Neural progenitor cell (in vitro differentiated cells): ENCODE measurements at regions not wholly inside any gene's neighbourhood (a gene's known extent, or its start where the extent isn't known, plus 50 kb on each side); places are given as distances from the start of the nearest gene placed in this dataset.

ENCODE experiments used
- DNase-seq: peaks from one replicate; pipeline ENCODE4 v3.0.0-alpha.2; 2016; ENCODE audit warnings: low spot score
- H2AFZ ChIP-seq: fragments of 200-600 bp; sonication (generic); replicated peaks from 2 replicates; pipeline ENCODE4 v1.6.1; 2016; ENCODE audit warnings: antibody characterized with exemption
- H3F3A ChIP-seq: fragments of 200-600 bp; sonication (generic); 2 replicates; pipeline ENCODE4 v1.6.1; 2016; ENCODE audit warnings: antibody characterized with exemption, low read depth
- H3K27ac ChIP-seq: fragments of 200-600 bp; sonication (generic); 2 replicates; pipeline ENCODE4 v1.5.1; 2016; ENCODE audit warnings: mild to moderate bottlenecking
- H3K27me3 ChIP-seq: fragments of 200-600 bp; sonication (generic); 2 replicates; pipeline ENCODE4 v1.6.1; 2016; ENCODE audit warnings: mild to moderate bottlenecking, moderate library complexity
- H3K36me3 ChIP-seq: fragments of 200-600 bp; sonication (generic); 2 replicates; pipeline ENCODE4 v1.5.1; 2016
- H3K4me1 ChIP-seq: fragments of 200-600 bp; sonication (generic); 2 replicates; pipeline ENCODE4 v1.6.1; 2016; ENCODE audit warnings: mixed run types
- H3K4me2 ChIP-seq: fragments of 200-600 bp; sonication (generic); 2 replicates; pipeline ENCODE4 v1.6.1; 2016
- H3K4me3 ChIP-seq: fragments of 200-600 bp; sonication (generic); 2 replicates; pipeline ENCODE4 v1.5.1; 2016
- H3K79me2 ChIP-seq: fragments of 200-600 bp; sonication (generic); 2 replicates; pipeline ENCODE4 v1.6.1; 2016; ENCODE audit warnings: low read depth
- H3K9ac ChIP-seq: fragments of 200-600 bp; sonication (generic); 2 replicates; pipeline ENCODE4 v1.6.1; 2016
- H3K9me3 ChIP-seq: fragments of 200-600 bp; sonication (generic); 2 replicates; pipeline ENCODE4 v1.5.1; 2016; ENCODE audit warnings: low read depth
- H4K20me1 ChIP-seq: fragments of 200-600 bp; sonication (generic); 2 replicates; pipeline ENCODE4 v1.6.1; 2016; ENCODE audit warnings: low read depth
- H3K27ac Mint-ChIP-seq: 3 replicates; pipeline ENCODE4 v1.8.0; 2021; ENCODE audit warnings: mixed read lengths
- H3K27me3 Mint-ChIP-seq: 2 replicates; pipeline ENCODE4 v1.8.0; 2022; ENCODE audit warnings: low read depth, mild to moderate bottlenecking, inconsistent platforms, moderate library complexity, mixed read lengths; ENCODE audit not compliant: insufficient read depth
- H3K36me3 Mint-ChIP-seq: 3 replicates; pipeline ENCODE4 v1.8.0; 2021; ENCODE audit warnings: mixed read lengths
- H3K4me1 Mint-ChIP-seq: 3 replicates; pipeline ENCODE4 v1.8.0; 2021; ENCODE audit warnings: mixed read lengths
- H3K4me3 Mint-ChIP-seq: 3 replicates; pipeline ENCODE4 v1.8.0; 2021; ENCODE audit warnings: mild to moderate bottlenecking, moderate library complexity, mixed read lengths
- H3K9me3 Mint-ChIP-seq: 3 replicates; pipeline ENCODE4 v1.8.0; 2020; ENCODE audit warnings: mixed read lengths
- CTCF ChIP-seq: fragments of 200-600 bp; sonication (generic); IDR thresholded peaks from 2 replicates; pipeline ENCODE4 v1.5.1; 2017; ENCODE audit warnings: antibody characterized with exemption, mild to moderate bottlenecking
- EZH2 ChIP-seq: fragments of 200-600 bp; sonication (generic); IDR thresholded peaks from 2 replicates; pipeline ENCODE4 v1.6.1; 2017; ENCODE audit warnings: antibody characterized with exemption, mild to moderate bottlenecking, moderate library complexity
- EZH2phosphoT487 ChIP-seq: fragments of 200-600 bp; sonication (generic); IDR thresholded peaks from 2 replicates; pipeline ENCODE4 v1.6.1; 2017; ENCODE audit warnings: antibody characterized with exemption

GRCh38 chr14:42469637-42470426, 863.2 kb downstream of the LRFN5 start:
- H3K4me3 ChIP-seq = no peak overlapping the region
- no peak overlapping the region for H3K4me3 Mint-ChIP-seq
- H3K4me1 Mint-ChIP-seq = no peaks in the 10 kb centered on the region
- no peaks in the 10 kb centered on the region for H3K27me3 ChIP-seq
- H3K27ac Mint-ChIP-seq = no peak overlapping the region
- H3K79me2 ChIP-seq = no peaks in the 10 kb centered on the region
- H4K20me1 ChIP-seq = no peaks in the 10 kb centered on the region
- DNase-seq = no peak
- no peaks in the 10 kb centered on the region for H3K36me3 Mint-ChIP-seq
- H3K27me3 Mint-ChIP-seq = no peaks in the 10 kb centered on the region
- H3K9me3 ChIP-seq = no peaks in the 10 kb centered on the region
- H3K4me1 ChIP-seq = no peaks in the 10 kb centered on the region
- H3K4me2 ChIP-seq = no peak overlapping the region
- no peaks in the 10 kb centered on the region for H3F3A ChIP-seq
- no peaks in the 10 kb centered on the region for H3K36me3 ChIP-seq
- TF ChIP-seq EZH2phosphoT487 (no peak), EZH2 (no peak), CTCF (no peak)
- H2AFZ ChIP-seq = no peak overlapping the region
- no peaks in the 10 kb centered on the region for H3K9me3 Mint-ChIP-seq
- H3K27ac ChIP-seq = no peak overlapping the region
- no peak overlapping the region for H3K9ac ChIP-seq

GRCh38 chr14:42460673-42461072, 854.0 kb downstream of the LRFN5 start:
- TF ChIP-seq EZH2 (no peak), EZH2phosphoT487 (no peak), CTCF (no peak)
- no peak overlapping the region for H3K4me3 Mint-ChIP-seq
- Histone ChIP-seq H3K9ac (no peak overlapping the region), H3K4me1 (no peaks in the 10 kb centered on the region), H3K36me3 (no peaks in the 10 kb centered on the region), H3K4me3 (no peak overlapping the region), H3K27ac (no peak overlapping the region), H2AFZ (no peak overlapping the region), H3K79me2 (no peaks in the 10 kb centered on the region), H3K4me2 (no peak overlapping the region), H3K9me3 (no peaks in the 10 kb centered on the region), H3F3A (no peaks in the 10 kb centered on the region), H4K20me1 (no peaks in the 10 kb centered on the region), H3K27me3 (no peaks in the 10 kb centered on the region)
- no peaks in the 10 kb centered on the region for H3K9me3 Mint-ChIP-seq
- DNase-seq = no peak
- H3K4me1 Mint-ChIP-seq = no peaks in the 10 kb centered on the region
- H3K27ac Mint-ChIP-seq = no peak overlapping the region
- no peaks in the 10 kb centered on the region for H3K27me3 Mint-ChIP-seq
- no peaks in the 10 kb centered on the region for H3K36me3 Mint-ChIP-seq

GRCh38 chr14:42459171-42459685, 852.6 kb downstream of the LRFN5 start:
- Mint-ChIP-seq H3K4me1 (no peaks in the 10 kb centered on the region), H3K27me3 (no peaks in the 10 kb centered on the region), H3K36me3 (no peaks in the 10 kb centered on the region), H3K9me3 (no peaks in the 10 kb centered on the region), H3K4me3 (no peak overlapping the region), H3K27ac (no peak overlapping the region)
- no peak overlapping the region for H3K9ac ChIP-seq
- no peaks in the 10 kb centered on the region for H3K4me1 ChIP-seq
- H3K27ac ChIP-seq = no peak overlapping the region
- no peaks in the 10 kb centered on the region for H3F3A ChIP-seq
- H3K27me3 ChIP-seq = no peaks in the 10 kb centered on the region
- H3K4me2 ChIP-seq = no peak overlapping the region
- no peaks in the 10 kb centered on the region for H4K20me1 ChIP-seq
- H3K4me3 ChIP-seq = no peak overlapping the region
- H3K9me3 ChIP-seq = no peaks in the 10 kb centered on the region
- no peaks in the 10 kb centered on the region for H3K79me2 ChIP-seq
- DNase-seq = no peak
- H3K36me3 ChIP-seq = no peaks in the 10 kb centered on the region
- H2AFZ ChIP-seq = no peak overlapping the region
- no peak for TF ChIP-seq CTCF
- TF ChIP-seq EZH2phosphoT487 = no peak
- TF ChIP-seq EZH2 = no peak
